GM23248 (cell line): ENCODE measurements at regions not wholly inside any gene's neighbourhood (a gene's known extent, or its start where the extent isn't known, plus 50 kb on each side); places are given as distances from the start of the nearest gene placed in this dataset.
A peak's percentile ranks its signal among the peaks of the same experiment; 100 is the strongest.

Source experiments
- DNase-seq: peaks from one replicate; pipeline ENCODE4 v3.0.0-alpha.2; 2015
- H2AFZ ChIP-seq: fragments of 200-600 bp; sonication (generic); 2 replicates; pipeline ENCODE4 v1.6.1; 2016; ENCODE audit warnings: antibody characterized with exemption
- H3F3A ChIP-seq: fragments of 200-600 bp; sonication (generic); 2 replicates; pipeline ENCODE4 v1.6.1; 2016; ENCODE audit warnings: mild to moderate bottlenecking, antibody characterized with exemption, mixed run types; ENCODE audit not compliant: insufficient read depth
- H3K27ac ChIP-seq: fragments of 200-600 bp; sonication (generic); 2 replicates; pipeline ENCODE4 v1.5.1; 2016; ENCODE audit warnings: mild to moderate bottlenecking
- H3K27me3 ChIP-seq: fragments of 200-600 bp; sonication (generic); replicated peaks from 2 replicates; pipeline ENCODE4 v1.6.1; 2016; ENCODE audit warnings: mild to moderate bottlenecking; ENCODE audit not compliant: insufficient read depth
- H3K36me3 ChIP-seq: fragments of 200-600 bp; sonication (generic); 2 replicates; pipeline ENCODE4 v1.6.1; 2016; ENCODE audit warnings: low read depth, mild to moderate bottlenecking
- H3K4me1 ChIP-seq: fragments of 200-600 bp; sonication (generic); 2 replicates; pipeline ENCODE4 v1.6.1; 2016; ENCODE audit warnings: mild to moderate bottlenecking; ENCODE audit not compliant: insufficient read depth
- H3K4me2 ChIP-seq: fragments of 200-600 bp; sonication (generic); one replicate; pipeline ENCODE4 v1.6.1; 2016; ENCODE audit warnings: mild to moderate bottlenecking; ENCODE audit not compliant: unreplicated experiment
- H3K4me3 ChIP-seq: fragments of 200-600 bp; sonication (generic); 2 replicates; pipeline ENCODE4 v1.5.1; 2016; ENCODE audit warnings: mild to moderate bottlenecking
- H3K79me2 ChIP-seq: fragments of 200-600 bp; sonication (generic); 2 replicates; pipeline ENCODE4 v1.6.1; 2016; ENCODE audit warnings: mild to moderate bottlenecking; ENCODE audit not compliant: insufficient read depth
- H3K9ac ChIP-seq: fragments of 200-600 bp; sonication (generic); 2 replicates; pipeline ENCODE4 v1.6.1; 2016; ENCODE audit warnings: mild to moderate bottlenecking
- H3K9me2 ChIP-seq: fragments of 200-600 bp; sonication (generic); 2 replicates; pipeline ENCODE4 v1.6.1; 2016; ENCODE audit warnings: mixed run types, mild to moderate bottlenecking, moderate library complexity; ENCODE audit not compliant: insufficient read depth
- H3K9me3 ChIP-seq: fragments of 200-600 bp; sonication (generic); one replicate; pipeline ENCODE4 v1.6.1; 2017; ENCODE audit warnings: low read depth
- H4K20me1 ChIP-seq: fragments of 200-600 bp; sonication (generic); 2 replicates; pipeline ENCODE4 v1.6.0; 2016; ENCODE audit not compliant: insufficient read depth
- EZH2 ChIP-seq: fragments of 200-600 bp; sonication (generic); IDR thresholded peaks from 2 replicates; pipeline ENCODE4 v1.6.1; 2018; ENCODE audit warnings: antibody characterized with exemption, mild to moderate bottlenecking; ENCODE audit not compliant: insufficient read depth, poor library complexity, severe bottlenecking
- EZH2phosphoT487 ChIP-seq: fragments of 200-600 bp; sonication (generic); IDR thresholded peaks from 2 replicates; pipeline ENCODE4 v1.6.1; 2018; ENCODE audit warnings: antibody characterized with exemption, moderate library complexity, mild to moderate bottlenecking, low read depth; ENCODE audit not compliant: insufficient read depth
- WGBS, 2 experiments: methylation state at CpG; one replicate each; pipeline ENCODE4 v1.1.6; 2015 to 2017; ENCODE audit warnings: low lambda C conversion rate in 2 of 2, low coverage in 1 of 2; ENCODE audit errors: missing lambda C conversion rate in 2 of 2; 5-methylcytosine and 5-hydroxymethylcytosine counted together
- in situ Hi-C: fragments of 300-500 bp; cut with MboI; formaldehyde crosslinking; loops from 2 replicates; pipeline ENCODE4 v1.15.0; 2020

- Histone ChIP-seq H3K9me3 (no peaks in the 10 kb centered on the region), H2AFZ (no peak overlapping the region), H3K9me2 (no peaks in the 10 kb centered on the region), H3K27me3 (no peaks in the 10 kb centered on the region), H4K20me1 (no peaks in the 10 kb centered on the region), H3K4me3 (no peak overlapping the region), H3K4me1 (peaks cover 8% of the 10 kb centered on the region; the same call in 1 of the 2 replicates), H3K9ac (no peak overlapping the region), H3K79me2 (no peaks in the 10 kb centered on the region), H3F3A (no peaks in the 10 kb centered on the region), H3K36me3 (no peaks in the 10 kb centered on the region), H3K27ac (no peak overlapping the region), H3K4me2 (no peak overlapping the region)
- no peak for TF ChIP-seq EZH2phosphoT487
- no peak for TF ChIP-seq EZH2
- no peak for DNase-seq
- in situ Hi-C loops = no loop called here
- WGBS, 2 experiments = 74 to 76% methylated on average over 3 of the region's 3 CpGs
These were observed 397.9 kb upstream of the ATP2B1 start for GRCh38 chr12:90106568-90106967.

- Histone ChIP-seq H3K4me3 (no peak overlapping the region), H3K79me2 (no peaks in the 10 kb centered on the region), H3K36me3 (no peaks in the 10 kb centered on the region), H3K4me1 (peaks cover 39% of the 10 kb centered on the region), H3K4me2 (no peak overlapping the region), H3K9me2 (no peaks in the 10 kb centered on the region), H3F3A (peaks cover 16% of the 10 kb centered on the region), H3K27ac (no peak overlapping the region), H3K9me3 (no peaks in the 10 kb centered on the region), H4K20me1 (no peaks in the 10 kb centered on the region), H2AFZ (no peak overlapping the region), H3K27me3 (no peaks in the 10 kb centered on the region), H3K9ac (no peak overlapping the region)
- no peak for TF ChIP-seq EZH2phosphoT487
- TF ChIP-seq EZH2 = no peak
- WGBS, 2 experiments = 95 to 99% methylated on average over 3 of the region's 3 CpGs
- DNase-seq = peak; percentile 67
- in situ Hi-C loops = no loop called here
These were observed 394.5 kb upstream of the ATP2B1 start for GRCh38 chr12:90102957-90103652.

GRCh38 chr12:90100579-90100978 lies 391.9 kb upstream of the ATP2B1 start:
- Histone ChIP-seq H3K4me1 (peaks cover 37% of the 10 kb centered on the region), H4K20me1 (no peaks in the 10 kb centered on the region), H3K4me2 (no peak overlapping the region), H3F3A (peaks cover 19% of the 10 kb centered on the region), H3K9ac (no peak overlapping the region), H3K27me3 (no peaks in the 10 kb centered on the region), H2AFZ (peak overlapping the region; percentile 33; the same call in 1 of the 2 replicates), H3K4me3 (no peak overlapping the region), H3K9me3 (no peaks in the 10 kb centered on the region), H3K79me2 (no peaks in the 10 kb centered on the region), H3K9me2 (no peaks in the 10 kb centered on the region), H3K36me3 (no peaks in the 10 kb centered on the region), H3K27ac (no peak overlapping the region)
- no peak for DNase-seq
- in situ Hi-C loops = no loop called here
- TF ChIP-seq EZH2 (no peak), EZH2phosphoT487 (no peak)

DNA sequence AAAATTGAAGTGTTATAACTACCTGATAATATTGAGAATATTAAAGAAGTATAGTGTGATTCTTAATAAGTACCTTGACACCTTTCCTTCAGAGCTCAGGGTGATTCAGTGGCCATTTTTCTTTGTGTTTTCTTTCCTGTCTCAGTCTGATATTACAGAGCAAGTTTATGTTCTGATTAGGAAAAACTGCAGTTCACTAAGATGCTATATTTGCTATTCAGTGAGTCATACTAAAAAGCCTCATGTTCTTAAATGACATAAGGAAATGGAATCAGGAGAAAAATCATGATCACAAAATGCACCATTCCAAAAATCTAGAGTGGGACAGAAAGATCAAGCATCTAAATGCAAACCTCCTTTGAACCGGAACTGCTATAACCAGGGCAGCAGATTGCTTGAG lies 390.6 kb upstream of the ATP2B1 start:
- in situ Hi-C loops = no loop called here
- H3K36me3 ChIP-seq = no peaks in the 10 kb centered on the region
- no peaks in the 10 kb centered on the region for H3K9me3 ChIP-seq
- H4K20me1 ChIP-seq = no peaks in the 10 kb centered on the region
- peak overlapping the region; percentile 25; the same call in 1 of the 2 replicates for H2AFZ ChIP-seq
- H3K9ac ChIP-seq = no peak overlapping the region
- no peaks in the 10 kb centered on the region for H3K9me2 ChIP-seq
- H3K4me1 ChIP-seq = peaks cover 37% of the 10 kb centered on the region
- H3K79me2 ChIP-seq = no peaks in the 10 kb centered on the region
- no peaks in the 10 kb centered on the region for H3K27me3 ChIP-seq
- H3F3A ChIP-seq = peaks cover 19% of the 10 kb centered on the region
- no peak overlapping the region for H3K27ac ChIP-seq
- 93 to 100% methylated on average over 1 of the region's 1 CpG for WGBS, 2 experiments
- peak overlapping the region; percentile 1 for H3K4me2 ChIP-seq
- no peak overlapping the region for H3K4me3 ChIP-seq
- DNase-seq = peak; percentile 59
- TF ChIP-seq EZH2phosphoT487 = no peak
- TF ChIP-seq EZH2 = no peak
